Gastroesophageal sphincter (tissue), 4 donors: ENCODE measurements at regions not wholly inside any gene's neighbourhood (a gene's known extent, or its start where the extent isn't known, plus 50 kb on each side); places are given as distances from the start of the nearest gene placed in this dataset.
"Not testable (repeated sequence)": the region's sequence is repeated elsewhere in the genome, so short reads cannot be mapped to it uniquely, and the experiment has no call there.

ENCODE experiments used
- ATAC-seq: fragments of 150-250 bp; one replicate; pipeline ENCODE4 v1.9.1; 2016; ENCODE audit warnings: mild to moderate bottlenecking, moderate library complexity
- H3K27ac ChIP-seq, 4 donors: fragments of 200-600 bp; sonication (generic) in 3 of 4; 1 replicate in 3 of 4; 2 replicates in 1 of 4; pipeline ENCODE4 v1.5.1; 2016 to 2019
- H3K27me3 ChIP-seq: fragments of 200-600 bp; sonication (generic); one replicate; pipeline ENCODE4 v1.5.1; 2019
- H3K36me3 ChIP-seq, 2 donors: fragments of 200-600 bp; sonication (generic); one replicate each; pipeline ENCODE4 v1.5.1; 2019; ENCODE audit warnings: control low read depth in 1 of 2
- H3K4me1 ChIP-seq, 3 donors: fragments of 200-600 bp; sonication (generic); 1 replicate in 2 of 3; 2 replicates in 1 of 3; pipeline ENCODE4 v1.5.1; 2016 to 2019; ENCODE audit warnings: control low read depth in 2 of 3
- H3K4me3 ChIP-seq, 2 donors: fragments of 200-600 bp; sonication (generic); one replicate each; pipeline ENCODE4 v1.5.1; 2019; ENCODE audit warnings: mild to moderate bottlenecking in 1 of 2, moderate library complexity in 1 of 2
- H3K9me3 ChIP-seq, 3 donors: fragments of 200-600 bp; sonication (generic); one replicate each; pipeline ENCODE4 v1.5.1; 2017 to 2019; ENCODE audit warnings: control low read depth in 2 of 3
- EP300 ChIP-seq: sonication (generic); formaldehyde crosslinking; IDR thresholded peaks from one replicate; pipeline ENCODE4 v1.6.1; 2017; ENCODE audit warnings: antibody characterized with exemption, mild to moderate bottlenecking
- POLR2A ChIP-seq, 2 donors: fragments of 450-650 bp; IDR thresholded peaks; one replicate each; pipeline ENCODE4 v1.6.1; 2017; ENCODE audit warnings: antibody characterized with exemption in 2 of 2, mild to moderate bottlenecking in 2 of 2, moderate library complexity in 1 of 2
- POLR2AphosphoS5 ChIP-seq: sonication (generic); formaldehyde crosslinking; IDR thresholded peaks from one replicate; pipeline ENCODE4 v1.6.1; 2017; ENCODE audit warnings: antibody characterized with exemption
- WGBS, 2 donors: methylation state at CpG; one replicate each; pipeline ENCODE4 v1.1.5; 2018; ENCODE audit warnings: low coverage in 1 of 2; 5-methylcytosine and 5-hydroxymethylcytosine counted together
- TF ChIP-seq, protein P1 (sequence below), 4 experiments: fragments of 200-600 bp in 2 of 4; fragments of 450-650 bp in 2 of 4; sonication (generic) in 1 of 4; IDR thresholded peaks; one replicate each; pipeline ENCODE4 v1.5.1; 2017 to 2019; ENCODE audit warnings: antibody characterized with exemption in 4 of 4, mild to moderate bottlenecking in 2 of 4, moderate library complexity in 2 of 4

- WGBS, 2 donors, result 72 to 74% methylated on average over 3 of the region's 3 CpGs
- no peak for ATAC-seq
Observed at GRCh38 chr4:97073194-97073593, 1070.1 kb downstream of the STPG2 start.

DNA sequence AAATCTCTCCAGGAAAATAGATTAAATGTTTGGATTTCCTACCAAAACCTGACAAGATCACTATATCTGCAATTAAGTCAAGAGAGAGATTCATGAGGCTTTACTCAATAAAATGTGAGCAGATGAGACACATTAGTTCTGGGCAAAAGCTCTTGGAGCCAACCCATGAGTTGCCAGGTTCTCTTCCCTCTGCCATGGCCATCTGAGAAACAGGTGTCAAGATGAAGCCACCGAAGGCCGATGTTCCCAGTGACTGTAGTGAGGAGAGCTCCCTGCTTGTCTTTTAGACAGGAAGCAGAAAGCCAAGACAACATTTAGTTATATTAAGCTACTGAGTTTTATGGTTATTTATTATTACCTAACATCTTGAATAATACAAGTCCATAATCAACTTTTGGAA lies 1068.7 kb downstream of the STPG2 start:
- no peaks in the 10 kb centered on the region for H3K27me3 ChIP-seq
- no peak overlapping the region for H3K27ac ChIP-seq
- H3K4me1 ChIP-seq, result no peaks in the 10 kb centered on the region
- no peak for TF ChIP-seq POLR2A (IDR thresholded peaks at IDR 0.05)
- no peak for TF ChIP-seq POLR2AphosphoS5
- TF ChIP-seq EP300, result no peak
- TF ChIP-seq, protein P1, sequence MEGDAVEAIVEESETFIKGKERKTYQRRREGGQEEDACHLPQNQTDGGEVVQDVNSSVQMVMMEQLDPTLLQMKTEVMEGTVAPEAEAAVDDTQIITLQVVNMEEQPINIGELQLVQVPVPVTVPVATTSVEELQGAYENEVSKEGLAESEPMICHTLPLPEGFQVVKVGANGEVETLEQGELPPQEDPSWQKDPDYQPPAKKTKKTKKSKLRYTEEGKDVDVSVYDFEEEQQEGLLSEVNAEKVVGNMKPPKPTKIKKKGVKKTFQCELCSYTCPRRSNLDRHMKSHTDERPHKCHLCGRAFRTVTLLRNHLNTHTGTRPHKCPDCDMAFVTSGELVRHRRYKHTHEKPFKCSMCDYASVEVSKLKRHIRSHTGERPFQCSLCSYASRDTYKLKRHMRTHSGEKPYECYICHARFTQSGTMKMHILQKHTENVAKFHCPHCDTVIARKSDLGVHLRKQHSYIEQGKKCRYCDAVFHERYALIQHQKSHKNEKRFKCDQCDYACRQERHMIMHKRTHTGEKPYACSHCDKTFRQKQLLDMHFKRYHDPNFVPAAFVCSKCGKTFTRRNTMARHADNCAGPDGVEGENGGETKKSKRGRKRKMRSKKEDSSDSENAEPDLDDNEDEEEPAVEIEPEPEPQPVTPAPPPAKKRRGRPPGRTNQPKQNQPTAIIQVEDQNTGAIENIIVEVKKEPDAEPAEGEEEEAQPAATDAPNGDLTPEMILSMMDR (IDR thresholded peaks at IDR 0.05), result no peak
- WGBS, 2 donors, result 89 to 95% methylated on average over 2 of the region's 2 CpGs
- H3K36me3 ChIP-seq, result no peaks in the 10 kb centered on the region
- H3K4me3 ChIP-seq, result no peak overlapping the region
- no peaks in the 10 kb centered on the region for H3K9me3 ChIP-seq
- no peak for ATAC-seq

More at GRCh38 chr4:97073194-97073593, 1070.1 kb downstream of the STPG2 start:
- no peak overlapping the region for H3K27ac ChIP-seq
- H3K4me3 ChIP-seq, result no peak overlapping the region
- no peaks in the 10 kb centered on the region for H3K27me3 ChIP-seq
- no peaks in the 10 kb centered on the region for H3K36me3 ChIP-seq
- TF ChIP-seq POLR2AphosphoS5, result no peak
- TF ChIP-seq, protein P1 (IDR thresholded peaks at IDR 0.05), result no peak
- no peak for TF ChIP-seq POLR2A (IDR thresholded peaks at IDR 0.05)
- no peak for TF ChIP-seq EP300
- no peaks in the 10 kb centered on the region for H3K4me1 ChIP-seq
- no peaks in the 10 kb centered on the region for H3K9me3 ChIP-seq

- H3K27ac ChIP-seq, result no peak overlapping the region
- ATAC-seq, result no peak
Observed at GRCh38 chr4:97081951-97082350, 1061.3 kb downstream of the STPG2 start.

GRCh38 chr4:97097036-97097435 lies 1046.2 kb downstream of the STPG2 start:
- whole genome bisulfite sequencing, 2 donors, result 73 to 76% methylated on average over 6 of the region's 6 CpGs
- ATAC-seq, result not testable (repeated sequence)

More at GRCh38 chr4:97081951-97082350, 1061.3 kb downstream of the STPG2 start:
- TF ChIP-seq POLR2A (IDR thresholded peaks at IDR 0.05) (no peak), POLR2AphosphoS5 (no peak), EP300 (no peak)
- TF ChIP-seq, protein P1 (IDR thresholded peaks at IDR 0.05), result no peak
- H3K36me3 ChIP-seq, result no peaks in the 10 kb centered on the region
- no peaks in the 10 kb centered on the region for H3K9me3 ChIP-seq
- no peaks in the 10 kb centered on the region for H3K27me3 ChIP-seq
- no peak overlapping the region for H3K4me3 ChIP-seq
- no peaks in the 10 kb centered on the region for H3K4me1 ChIP-seq

GRCh38 chr4:97101171-97101570 lies 1042.1 kb downstream of the STPG2 start:
- not testable (repeated sequence) for H3K27ac ChIP-seq, H3K4me1 ChIP-seq, H3K27me3 ChIP-seq, H3K9me3 ChIP-seq, ATAC-seq, H3K4me3 ChIP-seq, H3K36me3 ChIP-seq
- WGBS, 2 donors, result 95 to 100% methylated on average over 1 to 2 of the region's 7 CpGs

More at GRCh38 chr4:97097036-97097435, 1046.2 kb downstream of the STPG2 start:
- not testable (repeated sequence) for H3K27ac ChIP-seq, H3K27me3 ChIP-seq, H3K4me3 ChIP-seq, H3K36me3 ChIP-seq, H3K9me3 ChIP-seq, H3K4me1 ChIP-seq

- H3K4me1 ChIP-seq, result no peaks in the 10 kb centered on the region
- no peak for TF ChIP-seq POLR2A (IDR thresholded peaks at IDR 0.05)
- no peak for TF ChIP-seq POLR2AphosphoS5
- no peak for TF ChIP-seq EP300
- TF ChIP-seq, protein P1 (IDR thresholded peaks at IDR 0.05), result no peak
- H3K27ac ChIP-seq, result no peak overlapping the region
- no peaks in the 10 kb centered on the region for H3K36me3 ChIP-seq
- H3K4me3 ChIP-seq, result no peak overlapping the region
- WGBS, 2 donors, result 67 to 84% methylated on average over 2 of the region's 2 CpGs
- H3K27me3 ChIP-seq, result no peaks in the 10 kb centered on the region
- no peaks in the 10 kb centered on the region for H3K9me3 ChIP-seq
- ATAC-seq, result no peak
Observed at GRCh38 chr4:97103252-97103651, 1040.0 kb downstream of the STPG2 start.
